ENCODE measurements at regions not wholly inside any gene's neighbourhood (a gene's known extent, or its start where the extent isn't known, plus 50 kb on each side); places are given as distances from the start of the nearest gene placed in this dataset.

DNA sequence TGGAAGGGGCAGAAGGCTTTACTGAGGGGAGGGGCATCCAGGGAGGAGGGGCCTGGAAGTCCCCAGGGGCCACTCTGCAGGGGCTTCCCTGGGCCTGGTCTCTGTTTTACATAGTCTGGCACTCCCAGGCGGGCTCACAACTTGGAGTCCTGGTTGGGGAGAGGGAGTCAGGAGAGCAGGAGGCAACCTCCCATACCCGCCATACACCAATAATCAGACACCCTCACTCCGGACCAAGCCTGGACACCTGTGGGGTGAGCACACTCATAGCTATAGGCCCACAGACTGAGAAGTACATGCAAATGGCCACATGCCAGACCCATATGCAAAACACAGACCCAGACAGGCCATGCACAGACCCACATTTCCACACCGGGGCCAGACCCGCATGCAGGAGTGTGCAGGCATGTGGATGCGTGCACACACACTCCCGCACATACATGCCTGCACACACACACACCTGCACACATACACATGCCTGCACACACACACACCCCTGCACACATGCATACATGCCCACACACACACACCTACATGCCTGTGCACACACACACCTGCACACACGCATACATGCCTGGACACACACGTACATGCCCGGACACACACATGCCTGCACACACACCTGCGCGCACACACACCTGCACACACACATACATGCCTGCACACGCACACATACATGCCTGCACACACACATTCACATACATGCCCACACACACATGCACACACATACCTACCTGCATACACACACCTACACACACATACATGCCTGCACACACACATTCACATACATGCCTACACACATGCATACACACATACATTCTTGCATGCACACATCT lies 89.5 kb upstream of the RUNX3 start:
- Histone ChIP-seq H3K4me1 (peaks cover 0 to 40% (median 8%) of the 10 kb centered on the region in 12 donors), H3K9me3 (no peaks in the 10 kb centered on the region), H3K4me3 (no peak overlapping the region), H3K27me3 (peaks cover 0 to 6% (median 0%) of the 10 kb centered on the region in 9 donors), H3K36me3 (no peaks in the 10 kb centered on the region), H3K27ac (no peak overlapping the region)
- 89 to 94% (median 92%) methylated on average over 13 of the region's 13 CpGs for WGBS, 4 donors
- TF ChIP-seq, protein P1, sequence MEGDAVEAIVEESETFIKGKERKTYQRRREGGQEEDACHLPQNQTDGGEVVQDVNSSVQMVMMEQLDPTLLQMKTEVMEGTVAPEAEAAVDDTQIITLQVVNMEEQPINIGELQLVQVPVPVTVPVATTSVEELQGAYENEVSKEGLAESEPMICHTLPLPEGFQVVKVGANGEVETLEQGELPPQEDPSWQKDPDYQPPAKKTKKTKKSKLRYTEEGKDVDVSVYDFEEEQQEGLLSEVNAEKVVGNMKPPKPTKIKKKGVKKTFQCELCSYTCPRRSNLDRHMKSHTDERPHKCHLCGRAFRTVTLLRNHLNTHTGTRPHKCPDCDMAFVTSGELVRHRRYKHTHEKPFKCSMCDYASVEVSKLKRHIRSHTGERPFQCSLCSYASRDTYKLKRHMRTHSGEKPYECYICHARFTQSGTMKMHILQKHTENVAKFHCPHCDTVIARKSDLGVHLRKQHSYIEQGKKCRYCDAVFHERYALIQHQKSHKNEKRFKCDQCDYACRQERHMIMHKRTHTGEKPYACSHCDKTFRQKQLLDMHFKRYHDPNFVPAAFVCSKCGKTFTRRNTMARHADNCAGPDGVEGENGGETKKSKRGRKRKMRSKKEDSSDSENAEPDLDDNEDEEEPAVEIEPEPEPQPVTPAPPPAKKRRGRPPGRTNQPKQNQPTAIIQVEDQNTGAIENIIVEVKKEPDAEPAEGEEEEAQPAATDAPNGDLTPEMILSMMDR (IDR thresholded peaks at IDR 0.05), result no peak
- no peak for TF ChIP-seq POLR2A (IDR thresholded peaks at IDR 0.05)
- DNase-seq (peak in 1 of 5 donors; percentile 18), ATAC-seq (no peak)
- intact Hi-C loops (cut with DNase I), result no loop called here

- H3K27ac ChIP-seq, result no peak overlapping the region
- TF ChIP-seq, protein P1 (IDR thresholded peaks at IDR 0.05), result no peak
- TF ChIP-seq POLR2A (IDR thresholded peaks at IDR 0.05), result no peak
- peaks cover 0 to 36% (median 8%) of the 10 kb centered on the region in 12 donors for H3K4me1 ChIP-seq
- no peak for ATAC-seq
- intact Hi-C loops (cut with DNase I), result no loop called here
- DNase-seq, result no peak
- 85 to 94% (median 91%) methylated on average over 5 of the region's 5 CpGs for WGBS, 4 donors
- H3K27me3 ChIP-seq, result peaks cover 0 to 3% (median 0%) of the 10 kb centered on the region in 9 donors
- H3K36me3 ChIP-seq, result no peaks in the 10 kb centered on the region
- H3K4me3 ChIP-seq, result no peak overlapping the region
- no peaks in the 10 kb centered on the region for H3K9me3 ChIP-seq
Observed at GRCh38 chr1:25018943-25019336, 88.9 kb upstream of the RUNX3 start.

DNA sequence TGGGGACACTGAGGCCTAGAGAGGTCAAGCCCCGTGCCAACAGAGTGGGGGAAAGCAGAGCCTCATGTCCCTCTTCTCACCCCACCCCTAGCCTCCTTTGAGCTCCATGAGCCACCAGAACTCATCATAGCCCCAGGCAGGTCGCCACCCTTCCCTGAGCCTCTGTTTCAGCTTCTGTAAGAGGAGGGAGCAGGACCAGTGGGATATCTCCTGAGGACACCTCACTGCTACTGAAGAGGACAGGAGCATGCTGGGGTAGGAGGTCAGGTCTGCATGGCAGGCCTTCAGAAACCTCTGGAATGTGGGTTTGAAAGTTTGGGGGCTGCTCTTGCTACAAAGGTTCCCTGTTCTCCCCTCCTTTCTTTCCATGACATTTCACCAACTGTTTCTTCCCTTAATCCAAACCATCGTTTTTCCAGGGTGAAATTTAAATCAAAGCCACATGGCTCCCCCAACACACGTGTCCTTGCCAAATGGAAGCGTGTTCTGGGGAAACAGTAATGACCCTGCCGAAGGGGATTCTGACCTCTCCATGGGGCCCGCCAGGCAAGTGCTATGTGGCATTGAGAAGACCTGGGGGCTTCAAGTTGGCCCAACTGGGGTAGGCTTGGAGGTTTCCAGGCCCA lies 88.1 kb upstream of the RUNX3 start:
- intact Hi-C loops (cut with DNase I), result no loop called here
- TF ChIP-seq POLR2A (IDR thresholded peaks at IDR 0.05), result no peak
- TF ChIP-seq, protein P1 (IDR thresholded peaks at IDR 0.05), result no peak
- Histone ChIP-seq H3K4me1 (peaks cover 0 to 29% (median 8%) of the 10 kb centered on the region in 12 donors), H3K36me3 (no peaks in the 10 kb centered on the region), H3K4me3 (no peak overlapping the region), H3K27me3 (no peaks in the 10 kb centered on the region), H3K27ac (no peak overlapping the region), H3K9me3 (no peaks in the 10 kb centered on the region)
- 69 to 85% (median 79%) methylated on average over 7 of the region's 7 CpGs for WGBS, 4 donors
- ATAC-seq (no peak), DNase-seq (peak in 1 of 5 donors; percentile 7)

- no peak for DNase-seq
- 52 to 76% (median 71%) methylated on average over 11 of the region's 11 CpGs for WGBS, 4 donors
- peaks cover 0 to 3% (median 0%) of the 10 kb centered on the region in 9 donors for H3K27me3 ChIP-seq
Observed at GRCh38 chr1:25017436-25018109, 87.5 kb upstream of the RUNX3 start.

More at GRCh38 chr1:25017436-25018109, 87.5 kb upstream of the RUNX3 start:
- ATAC-seq, result no peak
- H3K9me3 ChIP-seq, result no peaks in the 10 kb centered on the region
- H3K27ac ChIP-seq, result no peak overlapping the region
- intact Hi-C loops (cut with DNase I), result no loop called here
- no peaks in the 10 kb centered on the region for H3K36me3 ChIP-seq
- H3K4me3 ChIP-seq, result no peak overlapping the region
- no peak for TF ChIP-seq POLR2A (IDR thresholded peaks at IDR 0.05)
- H3K4me1 ChIP-seq, result peaks cover 0 to 22% (median 4%) of the 10 kb centered on the region in 12 donors
